SIG-M5 treated with dmso at 0.1 percent for 504 hours (cell line): ENCODE measurements at regions not wholly inside any gene's neighbourhood (a gene's known extent, or its start where the extent isn't known, plus 50 kb on each side); places are given as distances from the start of the nearest gene placed in this dataset.
"Not testable (repeated sequence)": the region's sequence is repeated elsewhere in the genome, so short reads cannot be mapped to it uniquely, and the experiment has no call there.

Experiments
- DNase-seq: peaks from one replicate; lab custom pipeline; 2025; ENCODE audit not compliant: unreplicated experiment; lab: John Stamatoyannopoulos, UW

DNA sequence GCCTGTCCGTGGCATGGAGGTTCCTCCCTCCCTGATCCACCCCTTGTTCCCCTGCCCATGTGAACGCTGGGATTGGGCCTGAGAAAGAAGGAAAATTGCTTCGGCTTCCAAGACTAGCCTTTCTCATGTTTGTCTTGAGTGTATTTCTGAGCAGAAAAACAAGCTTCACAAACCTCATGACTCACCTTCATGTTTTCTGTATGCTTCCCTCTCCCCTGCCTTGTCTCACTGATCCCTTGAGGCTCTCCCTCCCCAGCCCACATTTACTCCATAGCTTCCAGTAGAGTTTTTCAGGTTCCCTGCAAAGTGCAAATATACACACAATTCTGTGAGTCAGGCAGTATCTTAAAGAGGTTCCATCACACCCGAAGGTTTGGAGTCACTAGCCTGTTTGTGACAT lies 572.4 kb downstream of the UQCRFS1 start:
- DNase-seq, result no peak

DNA sequence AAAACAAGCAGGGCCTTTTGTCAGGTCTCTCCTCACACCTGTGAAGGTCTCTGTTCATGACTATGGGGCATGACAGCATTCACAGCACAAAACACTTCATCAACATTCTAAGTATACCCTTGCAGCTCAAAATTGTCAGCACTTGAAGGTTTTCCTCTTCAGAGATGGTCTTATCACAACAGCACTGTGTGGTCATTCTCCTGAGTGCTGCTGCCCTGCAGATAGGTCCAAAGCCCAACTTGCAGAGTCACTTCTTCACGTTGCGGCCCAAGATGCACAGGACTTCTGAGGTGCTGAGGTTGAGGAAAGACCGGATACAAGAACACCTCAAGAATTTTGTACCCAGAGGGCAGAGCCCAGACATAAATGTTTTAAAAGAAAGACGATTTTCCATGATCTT lies 574.5 kb downstream of the UQCRFS1 start:
- DNase-seq, result no peak

- DNase-seq, result no peak
These were observed 576.2 kb downstream of the UQCRFS1 start for GRCh38 chr19:28636706-28637105.

- DNase-seq, result no peak
These were observed 576.8 kb downstream of the UQCRFS1 start for GRCh38 chr19:28636016-28636629.

DNA sequence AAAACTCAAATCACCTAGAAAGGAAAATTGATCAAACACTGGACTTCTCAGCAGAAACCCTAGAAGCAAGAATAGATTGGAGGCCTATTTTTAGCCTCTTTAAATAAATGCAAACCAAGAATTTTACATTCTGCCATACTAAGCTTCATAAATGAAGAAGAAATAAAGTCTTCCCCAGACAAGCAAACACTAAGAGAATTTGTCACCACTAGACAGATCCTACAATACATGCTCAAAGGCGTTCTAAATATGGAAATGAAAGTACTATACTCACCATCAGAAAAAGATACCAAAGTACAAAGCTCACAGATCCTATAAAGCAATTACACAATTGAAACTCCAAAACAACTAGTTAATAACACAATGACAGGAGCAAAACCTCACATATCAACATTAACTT lies 578.1 kb downstream of the UQCRFS1 start:
- DNase-seq, result no peak

DNA sequence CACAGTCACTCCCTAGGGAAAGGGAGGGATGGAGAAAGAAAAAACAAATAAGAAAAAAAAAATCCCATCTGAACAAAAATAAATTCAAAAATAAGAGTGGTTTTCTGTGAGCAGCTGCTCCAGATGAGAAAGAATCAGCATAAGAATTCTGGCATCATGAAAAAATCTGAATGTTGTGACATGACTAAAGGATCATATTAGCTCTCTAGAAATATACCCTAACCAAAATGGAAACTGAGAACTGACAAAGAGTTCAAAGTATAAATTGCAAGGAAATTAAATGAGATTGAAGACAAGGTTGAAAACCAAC lies 579.0 kb downstream of the UQCRFS1 start:
- no peak for DNase-seq

GRCh38 chr19:28633319-28634018 lies 579.5 kb downstream of the UQCRFS1 start:
- peak; percentile 24 for DNase-seq

DNA sequence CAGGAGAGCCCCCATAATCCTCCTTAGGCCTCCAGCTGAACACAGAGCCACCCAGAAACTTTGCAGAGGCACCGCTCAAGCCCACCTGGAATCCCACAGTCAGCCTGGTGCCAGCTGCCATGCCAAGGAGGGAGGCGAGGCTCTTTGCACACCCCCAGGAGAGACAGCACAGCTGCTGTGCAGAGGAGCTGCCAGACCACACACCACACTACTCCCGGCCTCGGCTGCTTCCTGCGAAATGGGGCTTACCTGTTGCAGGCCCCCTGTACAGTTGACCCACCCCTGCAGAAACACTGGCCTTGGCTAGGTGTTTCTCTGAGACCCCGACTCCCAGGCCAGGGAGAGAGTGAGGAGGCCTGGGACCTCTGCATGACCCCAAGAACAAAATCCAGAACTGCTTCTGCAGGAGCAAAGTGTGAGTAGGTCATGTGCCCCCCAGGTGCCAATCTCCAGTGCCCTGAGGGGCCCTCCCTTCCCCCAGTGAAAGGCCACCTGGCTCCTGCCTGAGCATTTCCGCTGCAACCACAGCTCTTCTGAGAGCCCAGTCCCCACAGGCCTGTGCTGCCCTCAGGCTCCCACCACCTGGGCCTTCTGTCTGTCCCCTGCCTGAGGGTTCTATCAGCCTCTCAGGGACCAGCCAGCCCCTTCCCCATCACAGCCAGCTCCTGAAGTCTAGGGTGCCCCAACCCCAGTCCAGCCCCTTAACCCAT lies 580.4 kb downstream of the UQCRFS1 start:
- no peak for DNase-seq

- no peak for DNase-seq
These were observed 581.0 kb downstream of the UQCRFS1 start for GRCh38 chr19:28631961-28632360.

DNA sequence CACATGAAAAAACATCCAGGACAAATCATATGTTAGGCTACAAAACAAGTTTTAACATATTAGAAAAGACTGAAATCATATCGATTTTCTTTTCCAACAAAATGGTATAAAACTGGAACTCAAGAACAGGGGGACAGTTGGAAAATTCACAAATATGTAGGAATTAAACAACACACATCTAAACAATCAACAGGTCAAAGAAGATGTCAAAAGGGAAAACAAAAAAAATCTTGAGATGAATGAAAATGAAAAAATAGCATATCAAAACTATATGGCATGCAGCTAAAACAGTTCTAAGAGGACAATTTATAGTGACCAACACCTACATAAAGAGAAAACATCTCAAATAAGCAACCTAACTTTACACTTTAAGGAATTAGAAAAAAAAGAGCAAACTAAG lies 585.3 kb downstream of the UQCRFS1 start:
- no peak for DNase-seq

DNA sequence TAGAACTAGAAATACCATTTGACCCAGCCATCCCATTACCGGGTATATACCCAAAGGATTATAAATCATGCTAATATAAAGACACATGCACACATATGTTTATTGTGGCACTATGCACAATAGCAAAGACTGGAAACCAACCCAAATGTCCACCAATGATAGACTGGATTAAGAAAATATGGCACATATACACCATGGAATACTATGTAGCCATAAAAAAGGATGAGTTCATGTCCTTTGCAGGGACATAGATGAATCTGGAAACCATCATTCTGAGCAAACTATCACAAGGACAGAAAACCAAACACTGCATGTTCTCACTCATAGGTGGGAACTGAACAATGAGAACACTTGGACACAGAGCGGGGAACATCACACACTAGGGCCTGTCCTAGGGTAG lies 586.5 kb downstream of the UQCRFS1 start:
- DNase-seq, result not testable (repeated sequence)

DNA sequence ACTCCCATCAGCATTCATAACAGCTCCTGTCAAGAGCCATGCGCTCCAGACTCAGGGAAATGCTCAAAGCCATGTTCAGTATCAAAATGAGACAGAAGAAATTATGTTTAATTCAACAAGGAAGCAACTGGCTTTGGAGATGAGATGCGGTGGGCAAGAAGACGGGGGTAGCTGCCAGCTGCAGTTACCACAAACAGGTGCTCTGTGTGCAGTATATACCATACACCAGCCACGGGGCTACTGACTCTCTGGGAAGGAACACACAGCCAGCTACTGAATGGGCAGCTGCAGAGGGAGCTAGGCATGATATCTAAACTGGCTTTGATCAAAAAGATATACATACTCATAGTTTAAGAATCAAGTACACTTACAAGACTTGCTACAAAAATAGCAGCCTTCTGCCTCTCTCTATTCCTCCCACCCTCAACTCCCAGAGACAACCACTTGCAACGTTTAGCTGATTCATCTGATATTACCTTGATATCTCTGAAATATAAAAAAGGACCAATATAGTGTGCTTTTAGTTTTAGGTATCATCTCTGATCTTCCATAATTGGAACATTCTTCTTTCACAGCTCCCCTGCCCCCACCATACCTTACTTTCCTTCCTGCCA lies 593.0 kb downstream of the UQCRFS1 start:
- no peak for DNase-seq

DNA sequence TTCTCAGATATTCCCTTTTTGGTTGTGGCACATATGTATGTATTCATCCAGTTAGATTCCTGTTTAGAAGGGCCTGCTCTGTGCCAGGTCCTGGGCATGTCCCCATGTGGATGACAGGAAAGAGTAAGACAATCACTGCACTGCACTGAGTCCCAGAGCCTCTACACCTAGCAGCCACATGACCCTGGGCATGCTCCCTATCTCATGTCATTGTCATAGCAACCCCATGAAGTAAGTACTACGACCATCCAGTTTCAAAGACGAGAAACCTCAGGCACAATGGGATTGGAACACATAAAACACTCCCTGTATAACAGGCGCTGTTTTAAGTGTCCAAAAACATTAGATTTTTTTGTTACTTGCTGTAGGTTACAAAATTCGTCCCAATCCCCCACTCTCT lies 594.4 kb downstream of the UQCRFS1 start:
- no peak for DNase-seq

DNA sequence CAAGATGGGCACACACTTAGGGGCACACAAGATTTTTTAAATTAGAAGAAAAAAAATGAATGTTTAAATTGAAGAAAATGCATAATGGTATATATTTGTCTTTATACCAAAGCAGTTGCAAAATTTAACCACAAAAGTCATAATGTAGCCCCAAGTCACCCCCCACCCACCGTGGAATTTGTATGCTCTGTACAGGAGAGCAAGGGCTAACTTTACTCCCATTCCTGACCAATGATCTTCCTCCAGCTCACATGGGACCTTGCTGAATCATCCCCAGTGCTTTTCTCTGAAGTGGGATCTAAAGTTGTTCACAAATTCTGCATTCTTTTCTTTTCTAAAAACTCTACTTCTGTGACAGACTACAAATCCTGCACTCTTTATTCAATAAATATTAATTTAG lies 597.0 kb downstream of the UQCRFS1 start:
- DNase-seq, result no peak

DNA sequence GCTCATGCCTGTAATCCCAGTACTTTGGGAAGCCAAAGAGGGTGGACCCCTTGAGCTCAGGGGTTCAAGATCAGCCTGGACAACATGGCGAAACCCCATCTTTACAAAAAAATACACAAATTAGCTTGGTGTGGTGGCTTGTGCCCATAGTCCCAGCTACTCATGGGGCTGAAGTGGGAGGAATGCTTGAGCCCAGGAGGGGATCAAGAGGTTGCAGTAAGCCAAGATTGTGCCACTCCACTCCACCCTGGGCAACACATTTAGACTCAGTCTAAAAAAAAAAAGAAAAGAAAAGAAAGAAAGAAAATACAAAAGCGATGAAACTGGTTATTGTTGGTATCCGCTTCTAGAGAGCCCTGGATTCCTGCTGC lies 597.4 kb downstream of the UQCRFS1 start:
- DNase-seq, result no peak

- DNase-seq, result no peak
These were observed 598.1 kb downstream of the UQCRFS1 start for GRCh38 chr19:28614634-28615545.

DNA sequence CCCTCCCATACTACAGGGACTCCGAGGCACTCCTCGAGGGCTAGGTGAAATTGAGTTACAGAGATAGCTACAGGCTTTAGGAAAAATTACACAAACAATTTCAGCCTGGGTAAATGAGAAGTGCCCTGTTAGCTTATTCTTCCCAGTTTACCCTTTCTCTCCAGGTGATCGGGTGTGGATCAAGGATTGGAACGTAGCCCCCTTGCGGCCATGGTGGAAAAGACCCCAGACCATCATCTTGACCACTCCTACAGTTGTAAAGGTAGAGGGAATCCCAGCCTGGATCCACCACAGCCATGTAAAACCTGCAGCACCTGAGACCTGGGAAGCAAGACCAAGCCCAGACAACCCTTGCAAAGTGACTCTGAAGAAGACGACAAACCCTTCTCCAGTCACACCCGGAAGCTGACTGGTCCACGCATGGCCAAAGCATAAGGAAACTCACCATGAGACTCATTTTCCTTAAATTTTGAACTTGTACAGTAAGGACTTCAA lies 600.6 kb downstream of the UQCRFS1 start:
- DNase-seq, result no peak

DNA sequence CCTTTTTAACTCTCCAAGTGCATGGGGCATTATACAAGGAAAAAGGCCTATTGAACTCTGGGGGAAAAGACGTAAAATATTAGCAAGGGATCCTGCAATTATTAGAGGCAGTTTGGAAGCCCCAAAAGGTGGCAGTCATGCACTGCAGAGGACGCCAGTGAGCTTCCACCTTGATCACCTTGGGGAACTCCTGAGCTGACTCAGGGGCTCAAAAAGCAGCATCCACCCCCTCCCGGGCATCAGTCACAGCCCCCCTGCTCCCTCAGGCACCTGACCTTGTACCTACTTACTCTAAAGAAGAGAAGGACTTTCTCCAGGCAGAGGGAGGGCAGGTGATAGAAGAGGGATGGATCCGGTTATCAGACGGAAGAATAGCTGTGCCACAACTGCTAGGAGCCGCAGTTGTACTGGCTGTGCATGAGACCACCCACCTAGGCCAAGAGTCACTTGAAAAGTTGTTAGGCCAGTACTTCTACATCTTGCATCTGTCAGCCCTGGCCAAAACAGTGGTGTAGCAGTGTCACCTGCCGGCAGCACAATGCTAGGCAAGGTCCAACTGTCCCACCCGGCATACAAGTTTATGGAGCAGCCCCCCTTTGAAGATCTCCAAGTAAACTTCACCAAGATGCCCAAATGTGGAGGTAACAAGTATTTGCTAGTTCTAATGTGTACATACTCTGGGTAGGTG lies 601.6 kb downstream of the UQCRFS1 start:
- DNase-seq, result not testable (repeated sequence)

DNA sequence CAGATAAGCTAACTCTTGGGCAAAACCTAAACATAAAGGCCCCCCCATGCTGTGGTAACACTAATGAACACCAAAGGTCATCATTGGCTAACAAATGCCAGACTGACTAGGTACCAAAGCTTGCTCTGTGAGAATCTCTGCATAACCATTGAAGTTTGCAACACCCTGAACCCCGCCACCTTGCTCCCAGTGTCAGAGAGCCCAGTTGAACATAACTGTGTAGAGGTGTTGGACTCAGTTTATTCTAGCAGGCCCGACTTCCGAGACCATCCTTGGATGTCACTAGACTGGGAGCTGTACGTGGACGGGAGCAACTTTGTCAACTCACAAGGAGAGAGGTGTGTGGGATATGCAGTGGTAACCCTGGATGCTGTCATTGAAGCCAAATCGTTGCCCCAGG lies 602.2 kb downstream of the UQCRFS1 start:
- DNase-seq, result no peak

- no peak for DNase-seq
These were observed 603.0 kb downstream of the UQCRFS1 start for GRCh38 chr19:28609944-28610343.
